Activated effector memory CD4-positive, alpha-beta T cell treated with Interleukin-2 at 50 U/mL for 16 hours (primary cell): ENCODE measurements at regions not wholly inside any gene's neighbourhood (a gene's known extent, or its start where the extent isn't known, plus 50 kb on each side); places are given as distances from the start of the nearest gene placed in this dataset.
"Not testable (repeated sequence)": the region's sequence is repeated elsewhere in the genome, so short reads cannot be mapped to it uniquely, and the experiment has no call there.

ENCODE experiments used
- DNase-seq: peaks from one replicate; pipeline ENCODE4 v3.0.0-alpha.2; 2020

DNA sequence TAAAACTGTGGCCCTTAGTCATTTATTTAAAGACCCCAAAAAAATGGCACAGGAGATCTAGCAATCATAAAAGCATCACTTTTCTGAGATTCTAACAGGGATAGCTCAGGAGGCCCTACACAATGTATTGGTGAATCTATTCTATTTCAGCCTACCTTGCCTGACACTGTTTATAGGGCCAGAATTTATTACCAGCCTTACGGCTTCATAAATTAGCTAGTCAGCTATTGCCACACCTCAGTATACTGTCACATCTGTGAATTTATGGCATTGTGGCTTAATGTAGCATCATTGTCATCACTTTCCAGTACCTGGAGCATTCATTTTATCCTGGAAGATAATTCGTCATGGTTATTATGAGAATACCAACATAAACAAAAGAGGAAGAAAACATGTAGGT, 121.2 kb upstream of the ERG start:
- no peak for DNase-seq

DNA sequence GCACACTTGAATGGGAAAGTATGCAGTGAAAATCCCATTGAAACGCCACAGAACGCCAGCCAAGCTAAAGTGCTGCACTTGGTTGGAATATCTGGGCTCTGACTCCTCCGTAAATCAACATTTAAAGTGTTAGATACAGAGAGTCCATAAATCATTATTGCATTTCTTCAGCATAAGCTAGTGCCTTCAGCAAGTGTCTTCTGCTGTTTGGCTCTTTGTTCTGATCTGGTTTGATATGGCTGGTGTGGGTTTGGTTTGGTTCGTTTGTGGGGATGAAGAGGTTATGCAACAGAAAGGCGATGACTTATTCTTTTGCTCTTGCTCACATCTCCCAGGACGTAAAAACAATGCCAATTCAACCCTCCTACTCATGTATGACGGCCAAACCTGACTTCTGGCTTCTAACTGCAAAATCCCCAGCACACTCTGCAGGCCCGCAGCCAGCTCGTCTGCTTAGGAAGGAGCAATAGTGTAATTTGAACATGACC, 121.8 kb upstream of the ERG start:
- DNase-seq: no peak

GRCh38 chr21:38621132-38621531, 122.9 kb upstream of the ERG start:
- no peak for DNase-seq

DNA sequence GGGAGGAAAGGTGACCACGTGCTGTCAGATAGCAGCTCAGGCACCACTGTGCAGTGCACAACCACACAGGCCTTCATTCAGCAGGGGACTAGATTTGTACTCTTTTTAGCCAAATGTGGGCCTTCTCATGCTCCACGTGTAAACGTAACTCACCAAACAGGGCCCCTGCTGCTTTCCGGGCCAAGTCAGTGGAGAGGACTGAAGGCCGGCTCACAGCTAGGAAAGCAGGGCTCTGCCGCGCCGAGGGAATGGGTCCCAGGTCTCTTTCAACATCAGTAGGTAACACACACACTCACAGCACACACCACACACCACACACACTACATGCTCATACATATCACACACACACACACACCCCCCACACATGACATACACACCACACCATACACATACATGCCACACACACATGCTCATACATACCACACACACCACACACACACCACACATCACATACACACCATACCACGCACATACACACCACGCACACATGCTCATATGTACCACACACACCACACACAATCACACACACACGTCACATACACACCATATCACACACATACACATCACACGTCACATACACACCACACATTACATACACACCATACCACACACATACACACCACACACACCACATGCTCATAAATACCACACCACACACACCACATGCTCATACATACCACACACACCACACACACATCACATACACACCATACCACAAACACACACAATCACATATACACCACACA, 124.0 kb upstream of the ERG start:
- DNase-seq: no peak

DNA sequence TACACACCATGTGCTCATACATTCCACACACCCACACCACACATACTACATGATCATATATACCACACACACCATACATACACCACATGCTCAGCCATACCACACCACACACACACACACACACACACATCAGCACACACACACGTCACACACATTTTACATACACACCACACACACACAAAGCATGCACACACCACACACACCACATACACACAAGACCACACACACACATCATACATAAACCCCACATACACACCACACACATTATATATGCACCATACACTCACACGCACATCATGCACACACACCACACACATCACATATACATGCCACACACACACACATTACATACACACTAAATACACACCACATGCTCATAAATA, 124.5 kb upstream of the ERG start:
- DNase-seq: no peak

DNA sequence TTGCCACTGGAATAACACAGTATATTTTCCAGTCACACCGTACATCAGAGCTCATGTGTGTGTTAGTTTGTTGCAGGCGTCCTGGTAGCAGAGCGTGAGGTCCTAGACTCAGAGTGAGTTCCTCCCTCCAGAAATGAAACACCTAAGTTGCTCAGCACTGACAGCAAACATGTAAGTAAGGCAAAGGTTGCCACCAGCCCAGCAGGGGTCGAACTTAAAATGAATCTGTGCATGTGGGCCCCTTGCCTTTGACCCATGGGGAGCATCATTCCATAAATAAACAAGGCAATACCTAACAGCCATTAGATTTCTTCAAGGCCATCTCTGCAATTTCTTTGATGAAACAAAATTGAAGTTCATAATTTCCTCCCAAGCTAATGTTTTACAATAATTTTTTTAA, 125.3 kb upstream of the ERG start:
- no peak for DNase-seq

DNA sequence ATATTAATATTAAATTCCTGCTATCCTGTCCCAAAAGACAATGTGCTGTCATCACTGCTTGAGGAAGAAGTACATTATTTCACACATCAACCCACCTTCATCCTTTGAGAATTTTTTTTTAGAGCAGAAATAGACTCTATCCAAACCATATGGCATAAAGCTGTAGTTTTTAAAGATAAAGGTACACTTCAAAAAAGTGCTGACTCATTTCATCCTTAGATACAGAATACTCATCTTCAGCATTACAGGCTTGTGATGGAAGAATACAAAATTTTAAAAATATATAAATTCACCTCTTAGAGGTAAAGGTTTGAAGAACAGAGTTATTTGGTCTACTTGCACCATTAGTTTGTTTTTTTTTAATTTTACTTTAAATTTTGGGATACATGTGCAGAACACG, 126.7 kb upstream of the ERG start:
- no peak for DNase-seq

GRCh38 chr21:38626306-38626705, 128.0 kb upstream of the ERG start:
- DNase-seq: no peak

- no peak for DNase-seq
These were observed 130.1 kb upstream of the ERG start for GRCh38 chr21:38628349-38628748.

DNA sequence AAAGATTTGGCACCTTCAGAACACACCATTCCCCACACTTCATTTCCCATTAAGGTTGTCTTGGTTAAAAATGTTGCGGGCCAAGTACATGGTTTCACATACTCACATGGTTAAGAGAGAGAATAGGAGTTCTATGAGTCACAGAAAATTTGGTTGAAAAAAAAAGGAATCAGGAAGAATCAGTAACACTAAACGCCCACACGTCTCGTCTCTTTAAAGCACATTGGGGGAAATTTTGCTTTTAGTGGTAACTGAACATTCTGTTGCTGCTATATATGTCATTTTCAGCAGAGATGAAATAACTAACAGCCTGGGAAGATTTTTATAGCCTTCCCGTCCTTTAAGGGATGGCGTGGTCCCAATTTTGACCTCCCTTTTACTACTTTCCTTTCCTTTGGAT, 132.9 kb upstream of the ERG start:
- DNase-seq: no peak

- DNase-seq: no peak
These were observed 133.4 kb upstream of the ERG start for GRCh38 chr21:38631676-38632075.

GRCh38 chr21:38637161-38637560, 138.9 kb upstream of the ERG start:
- DNase-seq: no peak

GRCh38 chr21:38639571-38640354, 141.5 kb upstream of the ERG start:
- no peak for DNase-seq

DNA sequence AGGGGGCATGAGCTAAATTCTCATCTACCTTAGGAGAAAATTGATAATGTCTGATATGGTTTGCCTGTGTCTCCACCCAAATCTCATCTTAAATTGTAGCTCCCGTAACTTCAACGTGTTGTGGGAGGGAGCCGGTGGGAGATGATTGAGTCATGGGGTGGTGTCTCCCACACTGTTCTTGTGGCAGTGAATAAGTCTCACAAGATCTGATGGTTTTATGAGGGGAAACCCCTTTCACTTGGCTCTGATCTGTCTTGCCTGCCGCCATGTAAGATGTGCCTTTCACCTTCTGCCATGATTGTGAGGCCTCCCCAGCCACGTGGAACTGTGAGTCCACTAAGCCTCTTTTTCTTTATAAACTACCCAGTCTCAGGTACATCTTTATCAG, 142.1 kb upstream of the ERG start:
- not testable (repeated sequence) for DNase-seq

DNA sequence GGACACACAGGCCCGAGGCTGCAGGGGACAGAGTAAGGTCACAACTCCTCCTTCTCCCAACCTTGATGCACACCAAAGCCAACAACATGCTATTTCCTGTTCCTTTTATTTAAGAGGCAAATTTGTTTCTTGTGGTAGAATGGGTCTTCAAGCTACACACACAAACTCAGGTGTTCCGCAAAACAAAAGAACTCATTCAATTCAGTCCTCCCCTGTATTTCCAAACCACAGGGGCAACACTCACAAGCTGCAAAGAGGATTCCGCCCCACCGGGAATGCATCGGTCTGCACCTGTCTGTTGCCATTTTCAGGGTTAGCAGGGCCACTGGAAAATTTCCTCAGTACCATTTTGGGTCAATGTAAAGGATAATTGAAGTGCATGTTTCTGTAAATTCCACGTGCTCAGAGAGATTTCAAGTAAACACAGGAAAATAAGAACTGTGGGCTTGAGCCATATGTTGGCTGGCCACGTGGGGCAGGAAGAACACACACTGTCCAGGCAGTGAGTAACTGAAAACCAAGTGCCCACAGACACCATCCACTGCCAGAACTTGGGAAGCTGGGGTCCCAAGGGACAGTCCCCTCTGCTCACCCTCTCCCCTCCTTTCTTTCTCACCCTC, 145.2 kb upstream of the ERG start:
- no peak for DNase-seq

- no peak for DNase-seq
These were observed 147.0 kb upstream of the ERG start for GRCh38 chr21:38645282-38645681.

- DNase-seq: no peak
These were observed 148.0 kb upstream of the ERG start for GRCh38 chr21:38646213-38646837.

DNA sequence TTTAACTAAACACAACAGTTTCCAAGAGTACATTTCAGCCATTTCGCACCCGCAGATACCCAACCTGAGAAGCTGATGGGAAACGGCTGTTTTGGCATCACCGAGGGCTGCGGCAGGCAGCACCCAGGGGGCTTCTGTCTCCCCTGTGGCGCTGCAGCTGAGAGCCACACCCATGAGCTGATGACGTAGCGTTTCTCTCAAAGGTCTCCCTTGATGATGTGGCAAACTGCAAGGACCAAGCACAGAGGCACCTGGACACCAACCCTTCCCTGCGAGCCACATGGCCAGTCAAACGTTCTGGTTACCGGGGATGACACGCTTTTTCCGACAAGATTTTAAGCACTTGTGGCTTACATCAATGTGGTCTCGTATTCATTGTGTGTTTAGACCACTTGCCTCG, 150.8 kb upstream of the ERG start:
- DNase-seq: no peak

- no peak for DNase-seq
These were observed 153.3 kb upstream of the ERG start for GRCh38 chr21:38651570-38651969.

DNA sequence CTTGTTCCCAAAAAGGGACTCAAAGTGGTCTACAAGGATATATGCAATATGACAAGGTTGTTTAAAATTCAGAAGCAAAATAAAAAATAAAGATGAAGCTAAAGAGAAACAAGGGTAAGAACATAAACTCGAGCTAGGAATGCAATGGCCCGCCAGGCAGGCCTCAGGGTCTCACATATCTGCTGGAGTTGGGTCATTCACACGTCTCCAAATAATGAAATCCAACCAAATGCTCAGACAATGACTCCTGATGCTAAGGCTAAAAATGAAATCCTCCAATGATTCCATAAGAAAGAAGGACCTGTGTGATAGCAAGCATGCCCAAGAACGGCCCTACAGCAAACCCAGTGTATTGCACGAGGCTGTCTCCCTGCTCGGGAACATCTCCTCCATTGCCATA, 153.3 kb upstream of the ETS2 start:
- DNase-seq: no peak

DNA sequence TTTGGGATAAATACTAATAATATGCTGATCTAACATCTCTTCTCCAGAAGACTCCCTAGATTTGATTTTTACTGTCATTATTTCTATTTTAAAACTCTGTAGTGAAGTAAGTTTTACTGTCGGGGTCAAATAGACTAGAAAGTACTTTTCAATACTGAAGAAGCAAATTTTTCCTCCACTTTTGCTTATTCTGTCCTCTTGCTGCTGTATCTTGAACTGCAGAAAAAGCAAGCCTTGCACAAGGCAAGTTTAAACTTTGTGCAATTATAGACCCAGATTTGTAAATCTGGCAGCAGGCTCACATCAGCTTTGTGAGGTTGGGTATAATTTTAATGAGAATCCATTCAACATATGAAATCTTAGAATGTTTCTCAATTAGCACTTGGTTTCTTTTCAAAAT, 151.1 kb upstream of the ETS2 start:
- DNase-seq: no peak

DNA sequence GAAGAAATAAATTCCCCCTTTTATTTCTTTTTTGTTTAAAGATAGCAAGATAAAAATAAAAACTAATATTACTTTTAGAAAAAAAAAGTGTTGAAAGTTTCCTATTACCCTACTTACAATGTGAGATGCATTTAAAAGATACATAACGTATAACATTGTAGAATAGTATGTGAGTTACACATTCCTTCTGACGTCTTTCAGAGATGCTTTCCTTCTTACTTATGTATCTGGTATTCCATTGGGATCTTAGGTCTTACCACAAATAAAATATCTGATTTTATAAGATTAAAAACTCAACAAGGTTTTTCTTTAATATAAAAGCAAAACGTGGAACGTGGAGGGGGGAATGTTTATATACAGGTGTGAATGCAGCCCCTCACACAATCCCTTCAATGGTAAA, 147.2 kb upstream of the ETS2 start:
- no peak for DNase-seq

DNA sequence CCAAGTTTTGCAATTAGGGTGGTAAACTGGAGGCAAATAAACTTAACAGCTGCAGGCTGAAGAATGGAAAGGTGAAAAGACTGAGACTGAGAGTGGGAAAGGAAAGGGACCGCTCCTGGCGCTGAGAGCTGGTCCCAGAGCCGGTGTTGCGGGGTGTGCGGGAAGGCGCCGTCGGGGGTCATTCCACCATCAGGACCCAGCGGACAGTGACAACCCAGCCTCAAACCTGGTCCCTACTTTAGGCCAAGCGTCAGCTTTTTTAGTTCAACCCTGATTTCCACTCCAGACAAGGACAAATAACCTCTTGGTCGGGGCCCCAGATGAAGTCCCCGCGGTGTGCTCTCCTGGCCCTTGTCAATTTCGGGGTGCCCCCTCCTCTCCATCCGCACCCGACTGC, 145.8 kb upstream of the ETS2 start:
- DNase-seq: no peak
